ENCODE measurements at regions not wholly inside any gene's neighbourhood (a gene's known extent, or its start where the extent isn't known, plus 50 kb on each side); places are given as distances from the start of the nearest gene placed in this dataset.

DNA sequence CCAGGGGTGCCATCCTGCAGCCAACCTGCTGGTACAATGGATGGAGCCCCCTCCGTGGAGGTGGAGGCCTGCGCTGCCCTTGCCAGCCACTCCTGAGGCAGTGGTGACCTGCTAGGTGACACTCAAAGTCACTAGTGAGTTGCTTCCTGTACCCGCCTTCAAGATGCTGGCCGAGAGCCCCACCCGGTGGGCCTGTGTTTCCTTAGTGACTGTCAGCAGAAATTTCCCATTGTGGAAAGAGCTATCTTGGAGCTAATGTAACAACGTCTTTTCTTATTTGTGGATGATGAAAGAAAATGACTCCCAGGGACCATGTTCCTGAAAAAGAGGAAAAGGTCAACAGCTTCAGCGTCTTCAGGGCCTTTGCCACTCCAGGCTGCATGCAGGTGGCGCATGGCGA is 117.0 kb upstream of the BOD1 start:
- TF ChIP-seq, protein P1, sequence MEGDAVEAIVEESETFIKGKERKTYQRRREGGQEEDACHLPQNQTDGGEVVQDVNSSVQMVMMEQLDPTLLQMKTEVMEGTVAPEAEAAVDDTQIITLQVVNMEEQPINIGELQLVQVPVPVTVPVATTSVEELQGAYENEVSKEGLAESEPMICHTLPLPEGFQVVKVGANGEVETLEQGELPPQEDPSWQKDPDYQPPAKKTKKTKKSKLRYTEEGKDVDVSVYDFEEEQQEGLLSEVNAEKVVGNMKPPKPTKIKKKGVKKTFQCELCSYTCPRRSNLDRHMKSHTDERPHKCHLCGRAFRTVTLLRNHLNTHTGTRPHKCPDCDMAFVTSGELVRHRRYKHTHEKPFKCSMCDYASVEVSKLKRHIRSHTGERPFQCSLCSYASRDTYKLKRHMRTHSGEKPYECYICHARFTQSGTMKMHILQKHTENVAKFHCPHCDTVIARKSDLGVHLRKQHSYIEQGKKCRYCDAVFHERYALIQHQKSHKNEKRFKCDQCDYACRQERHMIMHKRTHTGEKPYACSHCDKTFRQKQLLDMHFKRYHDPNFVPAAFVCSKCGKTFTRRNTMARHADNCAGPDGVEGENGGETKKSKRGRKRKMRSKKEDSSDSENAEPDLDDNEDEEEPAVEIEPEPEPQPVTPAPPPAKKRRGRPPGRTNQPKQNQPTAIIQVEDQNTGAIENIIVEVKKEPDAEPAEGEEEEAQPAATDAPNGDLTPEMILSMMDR (tag by site-specific recombination; IDR thresholded peaks at IDR 0.05) = no peak
- TF ChIP-seq ZNF354C (tag by site-specific recombination; IDR thresholded peaks at IDR 0.05; ENCODE audit: borderline replicate concordance, low read depth) (no peak), KLF16 (tag by site-specific recombination; IDR thresholded peaks at IDR 0.05) (no peak), ZNF157 (tag by site-specific recombination; IDR thresholded peaks at IDR 0.05) (no peak), ZNF48 (tag by site-specific recombination; IDR thresholded peaks at IDR 0.05) (no peak), SP2 (tag by site-specific recombination; IDR thresholded peaks at IDR 0.05) (no peak), ZFHX2 (tag by site-specific recombination; conservative IDR thresholded peaks at IDR 0.05) (no peak)
- TF ChIP-seq, protein P2, sequence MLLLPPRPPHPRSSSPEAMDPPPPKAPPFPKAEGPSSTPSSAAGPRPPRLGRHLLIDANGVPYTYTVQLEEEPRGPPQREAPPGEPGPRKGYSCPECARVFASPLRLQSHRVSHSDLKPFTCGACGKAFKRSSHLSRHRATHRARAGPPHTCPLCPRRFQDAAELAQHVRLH (tag by site-specific recombination; IDR thresholded peaks at IDR 0.05) = no peak
- TF ChIP-seq, protein P3, sequence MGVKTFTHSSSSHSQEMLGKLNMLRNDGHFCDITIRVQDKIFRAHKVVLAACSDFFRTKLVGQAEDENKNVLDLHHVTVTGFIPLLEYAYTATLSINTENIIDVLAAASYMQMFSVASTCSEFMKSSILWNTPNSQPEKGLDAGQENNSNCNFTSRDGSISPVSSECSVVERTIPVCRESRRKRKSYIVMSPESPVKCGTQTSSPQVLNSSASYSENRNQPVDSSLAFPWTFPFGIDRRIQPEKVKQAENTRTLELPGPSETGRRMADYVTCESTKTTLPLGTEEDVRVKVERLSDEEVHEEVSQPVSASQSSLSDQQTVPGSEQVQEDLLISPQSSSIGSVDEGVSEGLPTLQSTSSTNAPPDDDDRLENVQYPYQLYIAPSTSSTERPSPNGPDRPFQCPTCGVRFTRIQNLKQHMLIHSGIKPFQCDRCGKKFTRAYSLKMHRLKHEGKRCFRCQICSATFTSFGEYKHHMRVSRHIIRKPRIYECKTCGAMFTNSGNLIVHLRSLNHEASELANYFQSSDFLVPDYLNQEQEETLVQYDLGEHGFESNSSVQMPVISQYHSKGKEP (tag by site-specific recombination; IDR thresholded peaks at IDR 0.05) = no peak

Data from HEK293 (cell line).